Ovary (tissue), 7 donors: ENCODE measurements at regions not wholly inside any gene's neighbourhood (a gene's known extent, or its start where the extent isn't known, plus 50 kb on each side); places are given as distances from the start of the nearest gene placed in this dataset.

Source experiments
- DNase-seq, 5 donors: peaks; one replicate each; pipeline ENCODE4 v3.0.0-alpha.2; 2019 to 2020
- H3K27ac ChIP-seq, 2 donors: fragments of 200-600 bp; one replicate each; pipeline versions ENCODE4 v1.5.1 to v1.8.0; 2019 to 2022
- H3K27me3 ChIP-seq: fragments of 200-600 bp; one replicate; pipeline ENCODE4 v1.8.0; 2022
- H3K36me3 ChIP-seq: fragments of 200-600 bp; sonication (generic); one replicate; pipeline ENCODE4 v1.5.1; 2019
- H3K4me1 ChIP-seq: one replicate; pipeline ENCODE4 v1.8.1; 2013; ENCODE audit warnings: mild to moderate bottlenecking, moderate library complexity; ENCODE audit not compliant: insufficient read depth
- H3K4me3 ChIP-seq: fragments of 200-600 bp; sonication (generic); one replicate; pipeline ENCODE4 v1.5.1; 2017
- H3K9me3 ChIP-seq, 2 donors: fragments of 200-600 bp in 1 of 2; sonication (generic) in 1 of 2; one replicate each; pipeline versions ENCODE4 v1.5.1 to v1.8.1; 2013 to 2019; ENCODE audit warnings: mild to moderate bottlenecking in 1 of 2, moderate library complexity in 1 of 2
- CTCF ChIP-seq, 3 donors: fragments of 450-650 bp in 2 of 3; fragments of 200-600 bp in 1 of 3; IDR thresholded peaks; one replicate each; pipeline versions ENCODE4 v1.5.1 to v1.8.0; 2016 to 2022; ENCODE audit warnings: antibody characterized with exemption in 3 of 3, mild to moderate bottlenecking in 1 of 3
- EP300 ChIP-seq: sonication (generic); formaldehyde crosslinking; IDR thresholded peaks from one replicate; pipeline ENCODE4 v1.6.1; 2017; ENCODE audit warnings: antibody characterized with exemption
- POLR2A ChIP-seq: fragments of 450-650 bp; IDR thresholded peaks from one replicate; pipeline ENCODE4 v1.6.1; 2017; ENCODE audit warnings: antibody characterized with exemption, mild to moderate bottlenecking, moderate library complexity
- WGBS, 3 donors: extraction: QIAGEN DNeasy Blood & Tissue Kit in 1 of 3; methylation state at CpG; one replicate each; pipeline versions ENCODE4 v1.1.5 to v1.1.7; 2013 to 2017; 5-methylcytosine and 5-hydroxymethylcytosine counted together
- intact Hi-C, 4 donors: fragments of 100-400 bp; cut with DNase I; formaldehyde crosslinking; loops; one replicate each; pipeline versions ENCODE4 v1.11.0 to v1.15.1; 2022 to 2023
- donor health status: DM: no; HTN: no; CAD: no; lungs with moderate emphysema.
- donor health status: DM: no; HTN: no; CAD: no.
- donor health status: Bipolar disorder and iron deficiency.
- donor health status: DM: no; HTN: no; CAD: no.
- donor health status: DM: yes; HTN: yes; CAD: no.

- TF ChIP-seq CTCF (IDR thresholded peaks at IDR 0.05): no peak
- no peak for TF ChIP-seq EP300
- no peak for TF ChIP-seq POLR2A
- Histone ChIP-seq H3K4me1 (peaks cover 1% of the 10 kb centered on the region), H3K9me3 (no peaks in the 10 kb centered on the region), H3K4me3 (no peak overlapping the region), H3K27ac (no peak overlapping the region), H3K36me3 (no peaks in the 10 kb centered on the region), H3K27me3 (no peaks in the 10 kb centered on the region)
- DNase-seq: no peak
- intact Hi-C loops: loop anchor here in 1 of 4 donors (10.0 kb wide), 1 partner anchor 309 kb away; no protein-coding TSS in a partner anchor
- WGBS, 3 donors: 87 to 94% (median 92%) methylated on average over 9 of the region's 9 CpGs
Measured at GRCh38 chr9:109905472-109905871, 125.5 kb downstream of the PALM2AKAP2 start.

GRCh38 chr9:109906766-109907382 lies 126.9 kb downstream of the PALM2AKAP2 start:
- Histone ChIP-seq H3K4me3 (no peak overlapping the region), H3K27ac (no peak overlapping the region), H3K36me3 (no peaks in the 10 kb centered on the region), H3K4me1 (peaks cover 5% of the 10 kb centered on the region), H3K9me3 (no peaks in the 10 kb centered on the region), H3K27me3 (no peaks in the 10 kb centered on the region)
- no peak for DNase-seq
- TF ChIP-seq CTCF (IDR thresholded peaks at IDR 0.05) (no peak), EP300 (no peak)
- WGBS, 3 donors: 62 to 78% (median 66%) methylated on average over 2 of the region's 2 CpGs
- intact Hi-C loops: loop anchor here in 1 of 4 donors (10.0 kb wide), 1 partner anchor 308 kb away; no protein-coding TSS in a partner anchor

- peaks cover 5% of the 10 kb centered on the region for H3K4me1 ChIP-seq
- no peak overlapping the region for H3K27ac ChIP-seq
- no peaks in the 10 kb centered on the region for H3K9me3 ChIP-seq
- no peak overlapping the region for H3K4me3 ChIP-seq
- no peaks in the 10 kb centered on the region for H3K36me3 ChIP-seq
- H3K27me3 ChIP-seq: no peaks in the 10 kb centered on the region
- no peak for TF ChIP-seq POLR2A
- TF ChIP-seq EP300: no peak
- no peak for TF ChIP-seq CTCF (IDR thresholded peaks at IDR 0.05)
- 77 to 83% (median 78%) methylated on average over 5 of the region's 5 CpGs for WGBS, 3 donors
- DNase-seq: peak in 1 of 5 donors; percentile 37
- intact Hi-C loops: loop anchor here in 1 of 4 donors (10.0 kb wide), 1 partner anchor 307 kb away; no protein-coding TSS in a partner anchor
Measured at GRCh38 chr9:109907400-109907799, 127.4 kb downstream of the PALM2AKAP2 start.

GRCh38 chr9:109907810-109908458 lies 127.9 kb downstream of the PALM2AKAP2 start:
- no peak for DNase-seq
- intact Hi-C loops: loop anchor here in 1 of 4 donors (10.0 kb wide), 1 partner anchor 307 kb away; no protein-coding TSS in a partner anchor
- Histone ChIP-seq H3K27me3 (no peaks in the 10 kb centered on the region), H3K4me3 (no peak overlapping the region), H3K9me3 (no peaks in the 10 kb centered on the region), H3K27ac (no peak overlapping the region), H3K36me3 (no peaks in the 10 kb centered on the region), H3K4me1 (peaks cover 5% of the 10 kb centered on the region)
- 82 to 90% (median 88%) methylated on average over 4 of the region's 4 CpGs for WGBS, 3 donors
- TF ChIP-seq EP300 (no peak), CTCF (IDR thresholded peaks at IDR 0.05) (no peak), POLR2A (no peak)
